Ascending aorta (tissue), 2 donors: ENCODE measurements at regions not wholly inside any gene's neighbourhood (a gene's known extent, or its start where the extent isn't known, plus 50 kb on each side); places are given as distances from the start of the nearest gene placed in this dataset.
"Not testable (repeated sequence)": the region's sequence is repeated elsewhere in the genome, so short reads cannot be mapped to it uniquely, and the experiment has no call there.

ENCODE experiments used
- DNase-seq, 2 donors: peaks; one replicate each; pipeline ENCODE4 v3.0.0-alpha.2; 2019; ENCODE audit warnings: low spot score in 2 of 2
- H3K27ac ChIP-seq, 2 donors: fragments of 200-600 bp; sonication (generic); one replicate each; pipeline ENCODE4 v1.5.1; 2016 to 2017; ENCODE audit warnings: mild to moderate bottlenecking in 1 of 2
- H3K27me3 ChIP-seq: fragments of 200-600 bp; sonication (generic); one replicate; pipeline ENCODE4 v1.5.1; 2017
- H3K36me3 ChIP-seq, 2 donors: fragments of 200-600 bp; sonication (generic); one replicate each; pipeline ENCODE4 v1.5.1; 2016
- H3K4me1 ChIP-seq, 2 donors: fragments of 200-600 bp; sonication (generic); one replicate each; pipeline ENCODE4 v1.5.1; 2016 to 2017; ENCODE audit warnings: mild to moderate bottlenecking in 1 of 2
- H3K4me3 ChIP-seq, 2 donors: fragments of 200-600 bp; sonication (generic); one replicate each; pipeline ENCODE4 v1.5.1; 2016 to 2017; ENCODE audit warnings: mild to moderate bottlenecking in 1 of 2
- H3K9me3 ChIP-seq, 2 donors: fragments of 200-600 bp; sonication (generic); one replicate each; pipeline ENCODE4 v1.5.1; 2016
- intact Hi-C: fragments of 100-400 bp; cut with DNase I; formaldehyde crosslinking; loops from one replicate; pipeline ENCODE4 v1.15.1; 2023
- TF ChIP-seq, protein P1 (sequence below), 3 experiments: fragments of 200-600 bp in 2 of 3; fragments of 450-650 bp in 1 of 3; sonication (generic) in 2 of 3; IDR thresholded peaks; one replicate each; pipeline ENCODE4 v1.5.1; 2016 to 2019; ENCODE audit warnings: antibody characterized with exemption in 3 of 3, mild to moderate bottlenecking in 1 of 3, moderate library complexity in 1 of 3

DNA sequence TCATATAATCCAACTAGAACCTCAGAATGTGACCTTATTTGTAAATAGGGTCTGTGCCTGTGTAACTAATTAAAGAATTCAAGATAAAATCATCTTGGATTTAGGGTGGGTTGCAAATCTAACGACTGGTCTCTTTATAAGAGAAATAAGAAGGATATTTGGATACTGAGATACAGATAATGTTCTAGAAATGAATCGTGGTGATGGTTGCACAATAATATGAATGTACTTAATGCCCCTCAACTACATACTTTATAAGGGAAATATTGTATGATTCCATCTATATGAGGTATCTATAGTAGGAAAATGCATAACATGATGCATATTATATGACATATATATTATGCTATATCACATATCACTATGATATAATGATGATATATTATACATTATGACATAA, 265.7 kb downstream of the SEMA3D start:
- intact Hi-C loops = no loop called here
- DNase-seq = no peak
- Histone ChIP-seq H3K9me3 (peaks cover 0 to 9% of the 10 kb centered on the region in 2 donors), H3K27ac (no peak overlapping the region), H3K4me1 (peaks cover 0 to 2% of the 10 kb centered on the region in 2 donors), H3K36me3 (no peaks in the 10 kb centered on the region), H3K4me3 (no peak overlapping the region), H3K27me3 (no peaks in the 10 kb centered on the region)
- TF ChIP-seq, protein P1, sequence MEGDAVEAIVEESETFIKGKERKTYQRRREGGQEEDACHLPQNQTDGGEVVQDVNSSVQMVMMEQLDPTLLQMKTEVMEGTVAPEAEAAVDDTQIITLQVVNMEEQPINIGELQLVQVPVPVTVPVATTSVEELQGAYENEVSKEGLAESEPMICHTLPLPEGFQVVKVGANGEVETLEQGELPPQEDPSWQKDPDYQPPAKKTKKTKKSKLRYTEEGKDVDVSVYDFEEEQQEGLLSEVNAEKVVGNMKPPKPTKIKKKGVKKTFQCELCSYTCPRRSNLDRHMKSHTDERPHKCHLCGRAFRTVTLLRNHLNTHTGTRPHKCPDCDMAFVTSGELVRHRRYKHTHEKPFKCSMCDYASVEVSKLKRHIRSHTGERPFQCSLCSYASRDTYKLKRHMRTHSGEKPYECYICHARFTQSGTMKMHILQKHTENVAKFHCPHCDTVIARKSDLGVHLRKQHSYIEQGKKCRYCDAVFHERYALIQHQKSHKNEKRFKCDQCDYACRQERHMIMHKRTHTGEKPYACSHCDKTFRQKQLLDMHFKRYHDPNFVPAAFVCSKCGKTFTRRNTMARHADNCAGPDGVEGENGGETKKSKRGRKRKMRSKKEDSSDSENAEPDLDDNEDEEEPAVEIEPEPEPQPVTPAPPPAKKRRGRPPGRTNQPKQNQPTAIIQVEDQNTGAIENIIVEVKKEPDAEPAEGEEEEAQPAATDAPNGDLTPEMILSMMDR (IDR thresholded peaks at IDR 0.05) = no peak

DNA sequence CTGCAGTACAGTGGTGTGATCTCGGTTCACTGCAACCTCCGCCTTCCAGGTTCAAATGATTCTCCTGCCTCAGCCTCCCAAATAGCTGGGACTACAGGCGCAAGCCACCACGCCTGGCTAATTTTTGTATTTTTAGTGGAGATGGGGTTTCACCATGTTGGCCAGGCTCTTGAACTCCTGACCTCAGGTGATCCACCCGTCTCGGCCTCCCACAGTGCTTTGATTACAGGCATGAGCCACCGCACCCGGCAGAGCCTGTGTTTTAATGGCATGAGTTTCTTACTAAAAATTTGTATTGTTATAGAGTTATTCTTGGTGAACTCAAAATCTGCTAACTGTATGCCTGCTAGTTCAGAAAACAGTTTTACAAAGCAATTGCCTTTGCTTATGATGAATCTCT, 269.9 kb downstream of the SEMA3D start:
- H3K4me1 ChIP-seq, intact Hi-C loops: not testable (repeated sequence)

DNA sequence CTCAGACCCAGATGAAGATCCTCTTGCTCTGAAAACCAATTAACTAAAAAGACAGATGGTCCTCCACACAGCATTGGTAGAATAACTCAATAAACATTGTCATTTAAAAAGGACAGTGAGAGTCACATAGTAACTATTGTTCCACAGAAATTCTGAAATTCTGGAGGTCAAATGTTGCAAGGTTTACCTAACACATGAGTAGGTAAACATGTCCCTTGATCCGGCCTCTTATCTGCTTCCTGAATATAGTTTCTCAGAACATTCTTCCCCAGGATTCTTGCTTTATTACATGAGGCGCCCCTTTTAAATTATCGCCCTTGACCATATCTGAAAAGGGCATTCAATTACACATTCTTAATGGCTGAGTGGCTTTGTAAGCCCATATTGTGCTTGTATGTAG, 270.7 kb downstream of the SEMA3D start:
- TF ChIP-seq, protein P1 (IDR thresholded peaks at IDR 0.05) = no peak
- no peak overlapping the region for H3K4me3 ChIP-seq
- intact Hi-C loops = no loop called here
- no peak overlapping the region for H3K27ac ChIP-seq
- no peaks in the 10 kb centered on the region for H3K4me1 ChIP-seq
- no peaks in the 10 kb centered on the region for H3K27me3 ChIP-seq
- DNase-seq = no peak
- H3K9me3 ChIP-seq = peaks cover 0 to 9% of the 10 kb centered on the region in 2 donors
- H3K36me3 ChIP-seq = no peaks in the 10 kb centered on the region

More for the DNA sequence above, 269.9 kb downstream of the SEMA3D start:
- not testable (repeated sequence) for DNase-seq, H3K27ac ChIP-seq, H3K9me3 ChIP-seq, H3K4me3 ChIP-seq, H3K27me3 ChIP-seq, H3K36me3 ChIP-seq

DNA sequence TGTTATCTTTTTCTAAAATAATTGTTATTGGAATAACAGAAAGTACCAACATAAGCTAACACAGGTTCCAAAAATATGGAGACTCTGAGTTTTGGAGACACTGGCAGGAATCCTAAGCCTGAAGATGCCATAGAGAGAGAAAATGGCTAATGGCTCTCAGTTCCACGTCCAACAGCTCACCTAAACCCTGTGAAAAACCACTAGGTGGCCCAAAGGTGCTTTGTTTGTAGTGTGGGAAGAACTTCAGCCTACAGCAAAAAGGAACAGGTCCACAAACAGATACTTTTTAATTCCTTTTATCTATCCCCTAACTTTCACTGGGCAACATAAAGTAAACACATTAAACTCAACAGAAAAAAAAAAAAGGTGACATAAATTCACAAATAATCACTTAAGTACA, 272.3 kb downstream of the SEMA3D start:
- H3K27me3 ChIP-seq = no peaks in the 10 kb centered on the region
- H3K4me3 ChIP-seq = no peak overlapping the region
- no peaks in the 10 kb centered on the region for H3K4me1 ChIP-seq
- TF ChIP-seq, protein P1 (IDR thresholded peaks at IDR 0.05) = no peak
- H3K27ac ChIP-seq = no peak overlapping the region
- peaks cover 0 to 2% of the 10 kb centered on the region in 2 donors for H3K9me3 ChIP-seq
- H3K36me3 ChIP-seq = no peaks in the 10 kb centered on the region
- intact Hi-C loops = no loop called here
- no peak for DNase-seq

DNA sequence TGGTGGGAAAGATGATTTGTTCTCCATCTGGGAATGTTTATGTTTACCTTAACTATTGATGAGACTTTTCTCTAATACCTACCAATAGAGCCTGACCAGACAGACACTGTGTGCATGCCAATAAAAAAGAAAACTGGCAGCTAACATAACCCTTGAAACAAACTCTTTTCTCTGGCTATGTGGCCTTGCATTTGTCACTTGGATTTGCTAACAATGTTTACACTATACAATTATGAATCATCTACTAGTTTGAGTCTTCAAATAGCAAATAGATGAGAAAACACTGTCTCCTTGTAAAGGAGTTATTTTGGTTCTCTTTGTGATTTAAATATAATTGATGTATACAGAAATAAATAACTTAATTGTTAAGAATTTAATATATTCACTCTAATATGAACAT, 273.1 kb downstream of the SEMA3D start:
- H3K9me3 ChIP-seq = no peaks in the 10 kb centered on the region
- DNase-seq = no peak
- TF ChIP-seq, protein P1 (IDR thresholded peaks at IDR 0.05) = no peak
- no peak overlapping the region for H3K4me3 ChIP-seq
- no peaks in the 10 kb centered on the region for H3K27me3 ChIP-seq
- no peaks in the 10 kb centered on the region for H3K36me3 ChIP-seq
- no peak overlapping the region for H3K27ac ChIP-seq
- H3K4me1 ChIP-seq = no peaks in the 10 kb centered on the region
- intact Hi-C loops = no loop called here

DNA sequence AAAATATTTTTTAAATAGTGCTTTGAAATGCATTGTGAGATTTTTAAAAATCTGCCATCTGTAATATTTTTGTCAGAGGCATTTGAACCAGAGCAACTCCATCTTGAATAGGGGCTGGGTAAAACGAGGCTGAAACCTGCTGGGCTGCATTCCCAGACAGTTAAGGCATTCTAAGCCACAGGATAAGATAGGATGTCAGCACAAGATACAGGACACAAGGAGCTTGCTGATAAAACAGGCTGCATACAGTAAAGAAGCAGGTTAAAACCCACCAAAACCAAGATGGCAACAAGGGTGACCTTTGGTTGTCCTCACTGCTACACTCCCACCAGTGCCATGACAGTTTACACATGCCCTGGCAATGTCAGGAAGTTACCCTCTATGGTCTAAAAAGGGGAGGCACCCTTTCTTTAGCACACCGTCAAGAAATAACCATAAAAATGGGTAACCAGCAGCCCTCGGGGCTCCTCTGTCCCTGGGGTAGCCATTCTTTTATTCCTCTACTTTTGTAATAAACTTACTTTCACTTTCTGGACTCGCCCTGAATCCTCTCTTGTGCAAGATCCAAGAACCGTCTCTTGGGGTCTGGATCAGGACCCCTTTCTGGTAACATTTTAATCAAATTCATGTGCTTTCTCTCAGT, 273.7 kb downstream of the SEMA3D start:
- TF ChIP-seq, protein P1 (IDR thresholded peaks at IDR 0.05) = no peak
- intact Hi-C loops = no loop called here
- H3K4me1 ChIP-seq = peaks cover 0 to under 1% of the 10 kb centered on the region in 2 donors
- no peaks in the 10 kb centered on the region for H3K9me3 ChIP-seq
- no peak for DNase-seq
- H3K27me3 ChIP-seq = no peaks in the 10 kb centered on the region
- no peak overlapping the region for H3K27ac ChIP-seq
- H3K4me3 ChIP-seq = no peak overlapping the region
- no peaks in the 10 kb centered on the region for H3K36me3 ChIP-seq
